ENCODE measurements at regions not wholly inside any gene's neighbourhood (a gene's known extent, or its start where the extent isn't known, plus 50 kb on each side); places are given as distances from the start of the nearest gene placed in this dataset.

- Histone ChIP-seq H3K4me3 (no peak overlapping the region), H3K27ac (peak overlapping the region in 6 of 10 donors; percentile 38 to 70 (median 58)), H3K36me3 (no peaks in the 10 kb centered on the region), H3K4me1 (peaks cover 0 to 46% (median 17%) of the 10 kb centered on the region in 9 donors), H3K9me3 (no peaks in the 10 kb centered on the region), H3K27me3 (no peaks in the 10 kb centered on the region)
- ATAC-seq (peak; percentile 68 to 86 (median 77)), DNase-seq (peak; percentile 68 to 77)
- WGBS, 2 donors = 65 to 69% methylated on average over 24 to 25 of the region's 25 CpGs
- intact Hi-C loops (cut with DNase I) = no loop called here
- no peak for TF ChIP-seq CTCF (IDR thresholded peaks at IDR 0.05)
Measured at GRCh38 chrX:39755143-39756032, 342.4 kb downstream of the BCOR start.

GRCh38 chrX:39756086-39756883, 341.5 kb downstream of the BCOR start:
- no peaks in the 10 kb centered on the region for H3K36me3 ChIP-seq
- intact Hi-C loops (cut with DNase I) = no loop called here
- TF ChIP-seq CTCF (IDR thresholded peaks at IDR 0.05) = no peak
- H3K4me1 ChIP-seq = peaks cover 0 to 46% (median 17%) of the 10 kb centered on the region in 9 donors
- WGBS, 2 donors = 68 to 69% methylated on average over 18 of the region's 18 CpGs
- DNase-seq = no peak
- ATAC-seq = peak in 1 of 8 donors; percentile 53
- no peaks in the 10 kb centered on the region for H3K27me3 ChIP-seq
- no peak overlapping the region for H3K4me3 ChIP-seq
- no peaks in the 10 kb centered on the region for H3K9me3 ChIP-seq
- H3K27ac ChIP-seq = peak overlapping the region in 4 of 10 donors; percentile 34 to 70 (median 66)

GRCh38 chrX:39757971-39758370, 339.8 kb downstream of the BCOR start:
- H3K27me3 ChIP-seq = no peaks in the 10 kb centered on the region
- H3K27ac ChIP-seq = peak overlapping the region in 3 of 10 donors; percentile 44 to 76 (median 71)
- H3K4me1 ChIP-seq = peaks cover 0 to 43% (median 15%) of the 10 kb centered on the region in 9 donors
- no peaks in the 10 kb centered on the region for H3K36me3 ChIP-seq
- no peak for TF ChIP-seq CTCF (IDR thresholded peaks at IDR 0.05)
- no peak for DNase-seq
- H3K4me3 ChIP-seq = no peak overlapping the region
- no peak for ATAC-seq
- H3K9me3 ChIP-seq = no peaks in the 10 kb centered on the region
- 52 to 58% methylated on average over 6 of the region's 6 CpGs for WGBS, 2 donors
- intact Hi-C loops (cut with DNase I) = no loop called here

GRCh38 chrX:39758791-39759525, 338.8 kb downstream of the BCOR start:
- 58 to 77% methylated on average over 16 to 17 of the region's 17 CpGs for WGBS, 2 donors
- Histone ChIP-seq H3K27me3 (peaks cover 0 to under 1% (median 0%) of the 10 kb centered on the region in 7 donors), H3K27ac (peak overlapping the region in 6 of 10 donors; percentile 11 to 76 (median 64)), H3K4me3 (no peak overlapping the region), H3K36me3 (no peaks in the 10 kb centered on the region), H3K9me3 (no peaks in the 10 kb centered on the region), H3K4me1 (peaks cover 0 to 42% (median 15%) of the 10 kb centered on the region in 9 donors)
- ATAC-seq (peak in 6 of 8 donors; percentile 15 to 58 (median 48)), DNase-seq (peak; percentile 17 to 32)
- intact Hi-C loops (cut with DNase I) = no loop called here
- no peak for TF ChIP-seq CTCF (IDR thresholded peaks at IDR 0.05)

Data from heart right ventricle (tissue), 16 donors.